LNCaP clone FGC (cell line): ENCODE measurements at regions not wholly inside any gene's neighbourhood (a gene's known extent, or its start where the extent isn't known, plus 50 kb on each side); places are given as distances from the start of the nearest gene placed in this dataset.
"Not testable (repeated sequence)": the region's sequence is repeated elsewhere in the genome, so short reads cannot be mapped to it uniquely, and the experiment has no call there.

Experiments
- DNase-seq: peaks from one replicate; pipeline ENCODE4 v3.0.0-alpha.2; 2011; ENCODE audit warnings: low read depth
- H3K4me3 ChIP-seq: 2 replicates; pipeline ENCODE4 v1.5.1; 2011; ENCODE audit warnings: mild to moderate bottlenecking, low read depth, low read length, control low read depth
- CTCF ChIP-seq: IDR thresholded peaks from 2 replicates; pipeline ENCODE4 v1.5.1; 2012; ENCODE audit warnings: mild to moderate bottlenecking; ENCODE audit not compliant: control insufficient read depth, insufficient read depth; ENCODE audit errors: extremely low read depth

GRCh38 chr2:118386641-118387302, 298.5 kb downstream of the INSIG2 start:
- TF ChIP-seq CTCF, result no peak
- DNase-seq, result no peak
- no peak overlapping the region for H3K4me3 ChIP-seq

- TF ChIP-seq CTCF, result no peak
- H3K4me3 ChIP-seq, result no peak overlapping the region
- DNase-seq, result no peak
Observed at GRCh38 chr2:118380915-118381653, 292.8 kb downstream of the INSIG2 start.

DNA sequence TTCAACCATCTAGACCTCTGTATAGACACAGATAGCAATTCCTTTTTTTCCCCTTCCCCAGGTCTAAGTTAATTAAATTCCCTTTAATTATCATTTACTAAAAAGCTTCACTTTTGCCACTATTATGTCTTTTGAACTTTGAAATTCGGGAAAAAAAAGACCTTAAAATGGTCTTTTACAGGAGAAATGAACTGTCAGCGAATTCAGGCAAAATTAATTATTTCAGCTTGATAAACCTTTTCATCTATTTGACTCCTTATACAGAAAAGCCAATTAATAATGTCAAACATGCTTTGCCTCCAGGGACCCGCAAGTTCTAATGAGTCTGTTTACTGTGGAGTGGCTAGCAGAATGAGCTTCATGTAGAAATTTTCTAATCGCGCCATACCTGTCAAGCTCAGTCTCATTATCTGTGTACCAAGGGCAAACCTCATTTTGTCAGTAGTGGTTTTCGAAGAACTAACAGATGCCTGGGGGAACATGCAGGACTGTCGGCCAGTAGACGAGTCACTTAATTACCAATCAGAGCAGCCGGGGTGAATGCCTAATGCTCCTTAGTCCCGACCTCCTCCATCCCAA, 287.7 kb downstream of the INSIG2 start:
- no peak overlapping the region for H3K4me3 ChIP-seq
- DNase-seq, result no peak
- no peak for TF ChIP-seq CTCF

GRCh38 chr2:118374974-118375755, 286.9 kb downstream of the INSIG2 start:
- no peak overlapping the region for H3K4me3 ChIP-seq
- no peak for TF ChIP-seq CTCF
- DNase-seq, result no peak

GRCh38 chr2:118372886-118373830, 284.9 kb downstream of the INSIG2 start:
- DNase-seq, result no peak
- no peak for TF ChIP-seq CTCF
- no peak overlapping the region for H3K4me3 ChIP-seq

GRCh38 chr2:118371515-118371914, 283.2 kb downstream of the INSIG2 start:
- TF ChIP-seq CTCF, result peak; percentile 69
- H3K4me3 ChIP-seq, result no peak overlapping the region
- no peak for DNase-seq

DNA sequence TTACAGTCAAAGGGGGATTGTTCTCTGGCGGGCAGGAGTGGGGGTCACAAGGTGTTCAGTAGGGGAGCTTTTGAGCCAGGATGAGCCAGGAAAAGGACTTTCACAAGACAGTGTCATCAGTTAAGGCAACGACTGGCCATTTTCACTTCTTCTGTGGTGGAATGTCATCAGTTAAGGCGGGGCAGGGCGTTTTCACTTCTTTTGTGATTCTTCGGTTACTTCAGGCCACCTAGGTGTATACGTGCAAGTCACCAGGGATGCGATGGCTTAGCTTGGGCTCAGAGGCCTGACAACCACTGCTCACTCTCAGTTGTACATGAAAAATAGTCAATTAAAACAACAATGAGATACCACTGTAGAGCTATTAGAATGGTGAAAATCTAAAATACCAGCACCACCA, 281.2 kb downstream of the INSIG2 start:
- DNase-seq, result not testable (repeated sequence)

More for the DNA sequence above, 281.2 kb downstream of the INSIG2 start:
- not testable (repeated sequence) for H3K4me3 ChIP-seq
